Loucy (cell line): ENCODE measurements at regions not wholly inside any gene's neighbourhood (a gene's known extent, or its start where the extent isn't known, plus 50 kb on each side); places are given as distances from the start of the nearest gene placed in this dataset.
A peak's percentile ranks its signal among the peaks of the same experiment; 100 is the strongest.

Source experiments
- H2AFZ ChIP-seq: fragments of 200-600 bp; sonication (generic); 2 replicates; pipeline ENCODE4 v1.6.0; 2016; ENCODE audit warnings: antibody characterized with exemption, mild to moderate bottlenecking, low read length, moderate library complexity
- H3F3A ChIP-seq: fragments of 200-600 bp; 2 replicates; pipeline ENCODE4 v1.6.0; 2016; ENCODE audit warnings: antibody characterized with exemption, low read depth, mild to moderate bottlenecking
- H3K27me3 ChIP-seq: fragments of 200-600 bp; sonication (generic); 2 replicates; pipeline ENCODE4 v1.6.1; 2014; ENCODE audit warnings: low read length, mild to moderate bottlenecking; ENCODE audit not compliant: insufficient read depth, poor library complexity, severe bottlenecking
- H3K36me3 ChIP-seq: fragments of 200-600 bp; sonication (generic); 2 replicates; pipeline ENCODE4 v1.6.1; 2016; ENCODE audit warnings: low read length; ENCODE audit not compliant: insufficient read depth
- H3K4me1 ChIP-seq: fragments of 200-600 bp; sonication (generic); 2 replicates; pipeline ENCODE4 v1.5.1; 2014; ENCODE audit warnings: low read length, mild to moderate bottlenecking; ENCODE audit not compliant: insufficient read depth, poor library complexity, severe bottlenecking
- H3K4me2 ChIP-seq: fragments of 200-600 bp; sonication (generic); 2 replicates; pipeline ENCODE4 v1.6.0; 2014; ENCODE audit warnings: antibody characterized with exemption, low read length, low read depth, mild to moderate bottlenecking; ENCODE audit not compliant: poor library complexity, severe bottlenecking
- H3K4me3 ChIP-seq: fragments of 200-600 bp; sonication (generic); 2 replicates; pipeline ENCODE4 v1.5.1; 2014; ENCODE audit warnings: low read length, mild to moderate bottlenecking, mixed read lengths; ENCODE audit not compliant: poor library complexity, severe bottlenecking
- H3K79me2 ChIP-seq: fragments of 200-600 bp; sonication (generic); 2 replicates; pipeline ENCODE4 v1.6.1; 2014; ENCODE audit warnings: low read length; ENCODE audit not compliant: insufficient read depth
- H3K9ac ChIP-seq: fragments of 200-600 bp; sonication (generic); 2 replicates; pipeline ENCODE4 v1.6.0; 2014; ENCODE audit warnings: mild to moderate bottlenecking, low read depth, low read length, moderate library complexity; ENCODE audit not compliant: poor library complexity, severe bottlenecking
- H3K9me2 ChIP-seq: fragments of 200-600 bp; sonication (generic); replicated peaks from 2 replicates; pipeline ENCODE4 v1.6.1; 2016; ENCODE audit warnings: low read depth, low read length, mixed read lengths
- H3K9me3 ChIP-seq: fragments of 200-600 bp; sonication (generic); 2 replicates; pipeline ENCODE4 v1.6.1; 2014; ENCODE audit warnings: mild to moderate bottlenecking, antibody characterized with exemption, low read length, low read depth; ENCODE audit not compliant: insufficient read depth
- H4K20me1 ChIP-seq: fragments of 200-600 bp; sonication (generic); 2 replicates; pipeline ENCODE4 v1.6.0; 2014; ENCODE audit warnings: antibody characterized with exemption, low read length, mild to moderate bottlenecking; ENCODE audit not compliant: insufficient read depth, poor library complexity, severe bottlenecking
- EZH2phosphoT487 ChIP-seq: fragments of 200-600 bp; IDR thresholded peaks from 2 replicates; pipeline ENCODE4 v1.6.1; 2018; ENCODE audit warnings: antibody characterized with exemption, mild to moderate bottlenecking, moderate library complexity, borderline replicate concordance
- TF ChIP-seq, protein P1 (sequence below): fragments of 200-600 bp; sonication (generic); conservative IDR thresholded peaks from 2 replicates; pipeline ENCODE4 v1.5.1; 2014; ENCODE audit warnings: mild to moderate bottlenecking, antibody characterized with exemption, low read length

DNA sequence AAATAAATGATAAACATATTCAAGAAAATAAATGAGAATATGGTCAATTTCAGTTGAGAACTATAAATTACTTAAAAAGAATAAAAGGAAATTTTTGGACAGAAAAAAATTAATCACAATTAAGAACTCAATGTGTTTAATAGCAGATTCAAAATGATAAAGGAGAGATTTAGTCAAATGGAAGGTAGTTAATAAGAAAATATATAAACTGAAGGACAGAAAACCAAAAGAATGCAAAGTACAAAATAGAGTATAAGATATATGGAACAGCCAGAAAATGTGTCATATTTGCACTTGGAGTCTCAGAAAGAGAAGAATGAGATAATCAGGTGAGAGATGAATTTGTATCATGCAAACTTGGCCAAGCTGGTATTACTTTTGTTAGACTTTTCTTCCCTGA is 201.8 kb upstream of the ARID1B start:
- Histone ChIP-seq H3K27me3 (no peaks in the 10 kb centered on the region), H3K9me2 (no peaks in the 10 kb centered on the region), H3K9ac (no peak overlapping the region), H4K20me1 (no peaks in the 10 kb centered on the region), H3K4me3 (no peak overlapping the region), H3K79me2 (no peaks in the 10 kb centered on the region), H3K9me3 (peaks cover 19% of the 10 kb centered on the region; the same call in 1 of the 2 replicates), H3K36me3 (no peaks in the 10 kb centered on the region), H2AFZ (no peak overlapping the region), H3F3A (no peaks in the 10 kb centered on the region), H3K4me1 (no peaks in the 10 kb centered on the region), H3K4me2 (no peak overlapping the region)
- no peak for TF ChIP-seq EZH2phosphoT487
- TF ChIP-seq, protein P1, sequence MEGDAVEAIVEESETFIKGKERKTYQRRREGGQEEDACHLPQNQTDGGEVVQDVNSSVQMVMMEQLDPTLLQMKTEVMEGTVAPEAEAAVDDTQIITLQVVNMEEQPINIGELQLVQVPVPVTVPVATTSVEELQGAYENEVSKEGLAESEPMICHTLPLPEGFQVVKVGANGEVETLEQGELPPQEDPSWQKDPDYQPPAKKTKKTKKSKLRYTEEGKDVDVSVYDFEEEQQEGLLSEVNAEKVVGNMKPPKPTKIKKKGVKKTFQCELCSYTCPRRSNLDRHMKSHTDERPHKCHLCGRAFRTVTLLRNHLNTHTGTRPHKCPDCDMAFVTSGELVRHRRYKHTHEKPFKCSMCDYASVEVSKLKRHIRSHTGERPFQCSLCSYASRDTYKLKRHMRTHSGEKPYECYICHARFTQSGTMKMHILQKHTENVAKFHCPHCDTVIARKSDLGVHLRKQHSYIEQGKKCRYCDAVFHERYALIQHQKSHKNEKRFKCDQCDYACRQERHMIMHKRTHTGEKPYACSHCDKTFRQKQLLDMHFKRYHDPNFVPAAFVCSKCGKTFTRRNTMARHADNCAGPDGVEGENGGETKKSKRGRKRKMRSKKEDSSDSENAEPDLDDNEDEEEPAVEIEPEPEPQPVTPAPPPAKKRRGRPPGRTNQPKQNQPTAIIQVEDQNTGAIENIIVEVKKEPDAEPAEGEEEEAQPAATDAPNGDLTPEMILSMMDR: no peak

DNA sequence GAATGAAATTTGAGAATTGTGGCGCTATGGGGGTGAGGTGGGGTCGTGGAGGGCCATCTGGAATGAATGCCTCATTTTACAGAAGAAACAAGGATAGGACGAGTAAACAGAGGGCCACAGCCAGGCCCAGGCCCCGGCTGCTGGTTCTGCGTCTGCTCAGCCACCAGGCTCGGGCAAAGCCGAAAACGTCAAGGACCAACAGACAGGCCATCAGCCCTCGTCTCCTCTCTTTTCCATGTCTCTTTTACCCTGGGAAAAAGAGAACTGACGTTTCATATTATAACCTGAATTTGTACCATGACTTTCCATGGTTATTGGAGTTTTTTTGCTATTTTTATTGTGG is 212.4 kb upstream of the ARID1B start:
- Histone ChIP-seq H4K20me1 (no peaks in the 10 kb centered on the region), H3K79me2 (no peaks in the 10 kb centered on the region), H3K9me3 (peaks cover 10% of the 10 kb centered on the region; the same call in 1 of the 2 replicates), H2AFZ (no peak overlapping the region), H3K36me3 (no peaks in the 10 kb centered on the region), H3K4me3 (no peak overlapping the region), H3K9ac (no peak overlapping the region), H3K27me3 (no peaks in the 10 kb centered on the region), H3K4me1 (no peaks in the 10 kb centered on the region), H3F3A (no peaks in the 10 kb centered on the region), H3K9me2 (no peaks in the 10 kb centered on the region), H3K4me2 (no peak overlapping the region)
- TF ChIP-seq, protein P1: no peak
- no peak for TF ChIP-seq EZH2phosphoT487

DNA sequence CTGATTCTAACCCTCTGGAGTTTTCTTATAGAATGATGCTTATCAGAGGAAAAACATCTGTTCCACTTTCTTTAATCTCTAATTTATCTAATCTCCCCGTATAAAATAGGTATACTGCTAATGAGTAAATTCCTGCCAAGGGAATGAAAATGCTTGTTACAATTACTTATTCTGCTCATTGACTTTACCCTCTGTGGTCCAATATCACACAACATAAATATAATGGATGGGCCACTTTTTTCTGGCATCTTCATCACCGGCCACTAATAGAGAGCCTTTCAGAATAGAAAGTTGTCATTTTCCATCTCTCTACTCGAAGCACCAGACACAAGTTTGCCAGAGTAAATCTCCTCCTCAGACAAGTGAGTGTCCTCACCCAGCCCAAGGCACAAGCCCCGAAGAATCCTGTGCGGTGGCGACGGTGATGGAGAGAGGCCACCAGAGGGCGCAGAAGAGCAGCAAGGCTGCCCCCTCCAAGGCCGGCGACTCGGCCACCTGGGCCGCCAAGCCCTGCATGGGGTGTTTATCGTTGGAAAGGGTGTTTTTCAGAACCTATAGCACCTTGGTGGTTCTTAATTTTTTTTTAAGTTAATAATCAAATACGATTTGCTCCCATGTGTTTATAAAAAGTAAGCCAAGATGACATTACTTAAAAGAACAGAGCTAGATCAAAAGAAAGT is 212.9 kb upstream of the ARID1B start:
- Histone ChIP-seq H3K9me2 (no peaks in the 10 kb centered on the region), H3K9me3 (peaks cover 10% of the 10 kb centered on the region; the same call in 1 of the 2 replicates), H3K4me1 (no peaks in the 10 kb centered on the region), H3K79me2 (no peaks in the 10 kb centered on the region), H3K4me3 (no peak overlapping the region), H3K9ac (no peak overlapping the region), H2AFZ (no peak overlapping the region), H3K4me2 (no peak overlapping the region), H3K27me3 (no peaks in the 10 kb centered on the region), H3K36me3 (no peaks in the 10 kb centered on the region), H3F3A (no peaks in the 10 kb centered on the region), H4K20me1 (no peaks in the 10 kb centered on the region)
- TF ChIP-seq, protein P1: peak; percentile 90
- TF ChIP-seq EZH2phosphoT487: no peak
